Ramos (cell line): ENCODE measurements at regions not wholly inside any gene's neighbourhood (a gene's known extent, or its start where the extent isn't known, plus 50 kb on each side); places are given as distances from the start of the nearest gene placed in this dataset.

ENCODE experiments used
- in situ Hi-C: fragments of 300-500 bp; cut with MboI; formaldehyde crosslinking; loops from one replicate; pipeline ENCODE4 v1.14.3; 2022; ENCODE audit warnings: low sequenced_read_pairs; ENCODE audit not compliant: unreplicated experiment

- in situ Hi-C loops = no loop called here
Measured at GRCh38 chr18:76771192-76771799, 51.1 kb upstream of the ZNF236 start.

- in situ Hi-C loops = no loop called here
Measured at GRCh38 chr18:76767954-76768353, 54.4 kb upstream of the ZNF236 start.

GRCh38 chr18:76766429-76766828 lies 55.9 kb upstream of the ZNF236 start:
- in situ Hi-C loops = no loop called here

DNA sequence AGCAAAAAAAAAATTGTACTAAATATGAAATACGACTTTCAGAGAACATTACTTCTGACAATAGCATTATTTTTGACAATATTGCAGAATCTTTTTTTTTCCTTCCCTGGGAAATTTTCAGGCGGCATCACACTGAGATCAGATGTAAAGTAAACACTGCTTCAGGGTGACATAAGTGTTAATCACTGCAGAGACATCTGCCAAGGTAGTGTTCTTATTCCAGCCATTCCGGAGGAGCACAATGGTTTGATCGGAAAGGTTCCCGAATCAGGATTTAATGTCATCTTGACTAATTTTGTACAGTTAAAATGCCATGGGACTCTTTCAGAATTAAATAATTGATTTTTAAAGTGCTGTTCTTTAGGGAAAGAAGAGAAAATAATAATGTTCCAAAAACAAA lies 56.7 kb upstream of the ZNF236 start:
- in situ Hi-C loops = no loop called here

GRCh38 chr18:76764291-76764901 lies 58.0 kb upstream of the ZNF236 start:
- in situ Hi-C loops = no loop called here

DNA sequence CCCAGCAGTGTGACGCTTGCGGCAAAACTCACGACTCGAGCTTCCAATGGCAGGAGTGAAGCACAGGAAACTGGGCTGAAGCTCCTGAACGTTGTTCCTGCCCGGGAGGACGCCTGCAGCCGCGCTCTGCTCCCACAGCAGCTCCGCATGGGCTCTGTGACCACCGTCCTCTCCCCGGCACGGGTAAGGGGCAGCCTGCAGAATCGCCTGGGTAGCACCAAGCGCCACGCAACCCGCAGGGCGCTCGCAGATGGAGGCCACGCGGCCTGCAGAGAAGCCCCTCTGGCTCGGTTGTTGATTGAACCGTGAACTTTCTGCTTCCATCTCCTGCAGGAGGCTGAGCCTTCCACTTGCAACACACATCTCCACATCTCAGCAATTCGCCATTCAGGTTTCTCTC lies 63.3 kb upstream of the ZNF236 start:
- in situ Hi-C loops = no loop called here

- in situ Hi-C loops = no loop called here
Measured at GRCh38 chr18:76757925-76758324, 64.4 kb upstream of the ZNF236 start.

DNA sequence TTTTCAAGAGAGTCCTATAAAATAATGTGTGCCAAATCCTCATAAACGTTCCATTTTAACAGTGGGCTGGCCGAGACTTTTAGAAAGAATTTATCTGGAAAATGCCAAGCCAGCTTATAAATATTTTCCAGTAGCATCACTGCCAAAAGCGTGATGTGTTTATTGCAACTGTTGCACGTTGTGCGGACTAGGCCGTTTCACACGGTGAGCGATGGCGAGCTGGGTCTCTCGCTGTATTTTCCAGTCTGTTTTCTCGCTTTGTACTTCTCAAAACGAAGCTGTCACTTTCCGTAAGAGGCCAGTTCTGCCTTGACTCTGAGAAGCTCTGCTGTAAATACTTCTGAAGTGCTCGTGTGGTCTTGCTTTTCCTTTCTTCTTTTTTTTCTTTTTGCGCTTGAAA lies 65.0 kb upstream of the ZNF236 start:
- in situ Hi-C loops = no loop called here

GRCh38 chr18:76756531-76757253 lies 65.7 kb upstream of the ZNF236 start:
- in situ Hi-C loops = no loop called here

DNA sequence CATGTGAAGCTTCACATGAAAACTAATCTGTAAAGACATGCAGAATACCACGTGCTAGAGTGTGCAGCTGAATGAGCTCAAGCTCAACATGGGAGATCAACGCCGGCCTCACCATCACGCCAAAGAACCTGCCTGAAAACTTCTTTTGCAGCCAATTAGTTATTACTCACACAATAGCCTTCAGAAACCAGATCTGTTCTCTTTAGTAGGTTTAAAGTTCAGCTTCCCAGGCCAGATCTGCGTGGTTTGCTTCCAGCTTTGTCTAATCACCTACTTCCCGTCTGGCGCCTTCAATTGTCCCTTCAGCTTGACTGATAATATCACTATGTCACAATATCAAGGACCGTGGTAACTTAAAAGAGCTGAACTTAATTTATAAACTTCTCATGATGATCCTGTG lies 68.0 kb upstream of the ZNF236 start:
- in situ Hi-C loops = no loop called here

- in situ Hi-C loops = no loop called here
Measured at GRCh38 chr18:76752400-76752799, 70.0 kb upstream of the ZNF236 start.

- in situ Hi-C loops = no loop called here
Measured at GRCh38 chr18:76750917-76751890, 71.2 kb upstream of the ZNF236 start.

- in situ Hi-C loops = no loop called here
Measured at GRCh38 chr18:76750269-76750668, 72.1 kb upstream of the ZNF236 start.

- in situ Hi-C loops = no loop called here
Measured at GRCh38 chr18:76747676-76748075, 74.7 kb upstream of the ZNF236 start.

DNA sequence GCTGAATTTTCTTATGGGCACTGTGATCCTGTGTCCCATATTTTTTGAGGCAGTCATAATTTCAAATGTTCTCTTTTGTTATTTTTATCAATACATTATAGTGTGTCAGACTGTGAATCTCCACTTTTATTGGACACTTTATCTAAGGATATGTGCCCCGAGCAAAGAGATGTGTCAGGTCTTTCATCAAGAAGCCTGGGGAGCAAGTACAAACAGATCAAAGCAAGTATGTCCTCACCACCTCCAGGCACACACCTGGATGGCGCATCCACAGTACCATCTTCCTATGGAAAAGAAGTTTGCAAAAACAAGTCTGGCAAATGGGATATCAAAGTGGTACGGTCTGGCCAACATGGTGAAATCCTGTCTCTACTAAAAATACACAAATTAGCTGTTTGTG lies 81.0 kb upstream of the ZNF236 start:
- in situ Hi-C loops = no loop called here

DNA sequence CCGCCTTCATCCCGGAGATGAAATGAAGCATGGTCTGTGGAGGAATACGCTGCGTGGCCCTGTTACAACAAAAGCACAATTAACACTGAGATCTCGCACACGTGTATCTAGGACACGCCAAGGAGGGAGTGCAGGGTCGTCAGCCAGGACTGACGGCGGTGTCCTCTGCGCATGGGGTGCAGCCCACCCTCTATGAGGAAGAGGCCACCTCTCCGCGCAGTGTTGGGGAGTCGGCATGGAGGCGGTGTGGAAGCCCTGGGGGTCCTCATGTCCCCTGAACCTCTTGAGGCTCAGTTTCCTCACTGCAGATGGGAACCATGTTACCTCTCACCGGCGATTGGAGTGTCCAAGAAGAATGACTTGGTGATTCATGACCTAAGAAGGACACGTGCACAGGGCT lies 86.0 kb upstream of the ZNF236 start:
- in situ Hi-C loops = no loop called here

GRCh38 chr18:76730901-76731300 lies 91.5 kb upstream of the ZNF236 start:
- in situ Hi-C loops = no loop called here

GRCh38 chr18:76727589-76727988 lies 94.8 kb upstream of the ZNF236 start:
- in situ Hi-C loops = no loop called here

GRCh38 chr18:76725445-76725844 lies 96.9 kb upstream of the ZNF236 start:
- in situ Hi-C loops = no loop called here

GRCh38 chr18:76722224-76723061 lies 99.9 kb upstream of the ZNF236 start:
- in situ Hi-C loops = no loop called here
